ENCODE measurements at regions not wholly inside any gene's neighbourhood (a gene's known extent, or its start where the extent isn't known, plus 50 kb on each side); places are given as distances from the start of the nearest gene placed in this dataset.

GRCh38 chr15:38793206-38793810 lies 228.7 kb upstream of the RASGRP1 start:
- TF ChIP-seq, protein P1, sequence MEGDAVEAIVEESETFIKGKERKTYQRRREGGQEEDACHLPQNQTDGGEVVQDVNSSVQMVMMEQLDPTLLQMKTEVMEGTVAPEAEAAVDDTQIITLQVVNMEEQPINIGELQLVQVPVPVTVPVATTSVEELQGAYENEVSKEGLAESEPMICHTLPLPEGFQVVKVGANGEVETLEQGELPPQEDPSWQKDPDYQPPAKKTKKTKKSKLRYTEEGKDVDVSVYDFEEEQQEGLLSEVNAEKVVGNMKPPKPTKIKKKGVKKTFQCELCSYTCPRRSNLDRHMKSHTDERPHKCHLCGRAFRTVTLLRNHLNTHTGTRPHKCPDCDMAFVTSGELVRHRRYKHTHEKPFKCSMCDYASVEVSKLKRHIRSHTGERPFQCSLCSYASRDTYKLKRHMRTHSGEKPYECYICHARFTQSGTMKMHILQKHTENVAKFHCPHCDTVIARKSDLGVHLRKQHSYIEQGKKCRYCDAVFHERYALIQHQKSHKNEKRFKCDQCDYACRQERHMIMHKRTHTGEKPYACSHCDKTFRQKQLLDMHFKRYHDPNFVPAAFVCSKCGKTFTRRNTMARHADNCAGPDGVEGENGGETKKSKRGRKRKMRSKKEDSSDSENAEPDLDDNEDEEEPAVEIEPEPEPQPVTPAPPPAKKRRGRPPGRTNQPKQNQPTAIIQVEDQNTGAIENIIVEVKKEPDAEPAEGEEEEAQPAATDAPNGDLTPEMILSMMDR (IDR thresholded peaks at IDR 0.05) = no peak
- TF ChIP-seq POLR2AphosphoS5 (IDR thresholded peaks at IDR 0.05) = no peak
- no peak for TF ChIP-seq POLR2A (IDR thresholded peaks at IDR 0.05)
- no peak for TF ChIP-seq EP300 (IDR thresholded peaks at IDR 0.05)
